DOHH2 (cell line): ENCODE measurements at regions not wholly inside any gene's neighbourhood (a gene's known extent, or its start where the extent isn't known, plus 50 kb on each side); places are given as distances from the start of the nearest gene placed in this dataset.
"Not testable (repeated sequence)": the region's sequence is repeated elsewhere in the genome, so short reads cannot be mapped to it uniquely, and the experiment has no call there.

Experiments
- H3F3A ChIP-seq: fragments of 200-600 bp; sonication (generic), shearing (Covaris generic); 2 replicates; pipeline ENCODE4 v1.6.0; 2016; ENCODE audit warnings: antibody characterized with exemption, mild to moderate bottlenecking; ENCODE audit not compliant: control insufficient read depth, insufficient read depth
- H3K27ac ChIP-seq: fragments of 200-600 bp; sonication (generic); 2 replicates; pipeline ENCODE4 v1.5.1; 2014; ENCODE audit warnings: low read depth, mild to moderate bottlenecking, low read length, moderate library complexity
- H3K27me3 ChIP-seq: fragments of 200-600 bp; sonication (generic); 2 replicates; pipeline ENCODE4 v1.6.1; 2014; ENCODE audit warnings: mild to moderate bottlenecking, low read length, mixed read lengths; ENCODE audit not compliant: control insufficient read depth
- H3K36me3 ChIP-seq: fragments of 200-600 bp; sonication (generic); 2 replicates; pipeline ENCODE4 v1.6.1; 2014; ENCODE audit warnings: mild to moderate bottlenecking, low read length, moderate library complexity, mixed read lengths; ENCODE audit not compliant: control insufficient read depth
- H3K4me1 ChIP-seq: fragments of 200-600 bp; sonication (generic); 2 replicates; pipeline ENCODE4 v1.6.1; 2014; ENCODE audit warnings: mild to moderate bottlenecking, low read length, mixed read lengths; ENCODE audit not compliant: control insufficient read depth
- H3K4me2 ChIP-seq: fragments of 200-600 bp; sonication (generic); 2 replicates; pipeline ENCODE4 v1.6.0; 2014; ENCODE audit warnings: mild to moderate bottlenecking, low read length, moderate library complexity
- H3K4me3 ChIP-seq: fragments of 200-600 bp; sonication (generic); 2 replicates; pipeline ENCODE4 v1.5.1; 2014; ENCODE audit warnings: mild to moderate bottlenecking, low read length, mixed read lengths
- H3K79me2 ChIP-seq: fragments of 200-600 bp; sonication (generic); 2 replicates; pipeline ENCODE4 v1.6.1; 2014; ENCODE audit warnings: mild to moderate bottlenecking, low read length, mixed read lengths; ENCODE audit not compliant: control insufficient read depth
- H3K9me2 ChIP-seq: fragments of 200-600 bp; sonication (generic); replicated peaks from 2 replicates; pipeline ENCODE4 v1.6.1; 2014; ENCODE audit warnings: mild to moderate bottlenecking, low read length, mixed read lengths; ENCODE audit not compliant: control insufficient read depth
- H3K9me3 ChIP-seq: fragments of 200-600 bp; sonication (generic); 2 replicates; pipeline ENCODE4 v1.6.1; 2014; ENCODE audit warnings: antibody characterized with exemption, low read length, mixed read lengths; ENCODE audit not compliant: control insufficient read depth, insufficient read depth
- H4K20me1 ChIP-seq: fragments of 200-600 bp; sonication (generic); 2 replicates; pipeline ENCODE4 v1.6.0; 2014; ENCODE audit warnings: low read depth, mild to moderate bottlenecking, antibody characterized with exemption, low read length, moderate library complexity; ENCODE audit not compliant: control insufficient read depth, insufficient read depth
- CTCF ChIP-seq: fragments of 200-600 bp; sonication (generic); IDR thresholded peaks from one replicate; pipeline ENCODE4 v1.5.1; 2014; ENCODE audit warnings: antibody characterized with exemption, mild to moderate bottlenecking, low read depth, low read length; ENCODE audit not compliant: poor library complexity, severe bottlenecking
- EZH2phosphoT487 ChIP-seq: fragments of 200-600 bp; sonication (generic); IDR thresholded peaks from 2 replicates; pipeline ENCODE4 v1.6.1; 2017; ENCODE audit warnings: borderline replicate concordance, mild to moderate bottlenecking, antibody characterized with exemption, low read length, moderate library complexity, mixed read lengths

GRCh38 chr15:20345401-20345958 is 196.1 kb downstream of the GOLGA6L6 start:
- no peak overlapping the region for H3K4me3 ChIP-seq
- peaks cover 36% of the 10 kb centered on the region for H3K9me3 ChIP-seq
- no peak overlapping the region for H3K4me2 ChIP-seq
- H3K36me3 ChIP-seq: no peaks in the 10 kb centered on the region
- no peaks in the 10 kb centered on the region for H3K9me2 ChIP-seq
- no peaks in the 10 kb centered on the region for H3K4me1 ChIP-seq
- H3F3A ChIP-seq: no peaks in the 10 kb centered on the region
- H3K27ac ChIP-seq: no peak overlapping the region
- H4K20me1 ChIP-seq: no peaks in the 10 kb centered on the region
- no peak for TF ChIP-seq CTCF
- no peak for TF ChIP-seq EZH2phosphoT487
- no peaks in the 10 kb centered on the region for H3K27me3 ChIP-seq
- no peaks in the 10 kb centered on the region for H3K79me2 ChIP-seq

- Histone ChIP-seq H4K20me1 (no peaks in the 10 kb centered on the region), H3K36me3 (no peaks in the 10 kb centered on the region), H3K27me3 (no peaks in the 10 kb centered on the region), H3K9me2 (no peaks in the 10 kb centered on the region), H3K9me3 (peaks cover 43% of the 10 kb centered on the region), H3K4me1 (no peaks in the 10 kb centered on the region), H3F3A (no peaks in the 10 kb centered on the region), H3K4me3 (no peak overlapping the region), H3K4me2 (no peak overlapping the region), H3K79me2 (no peaks in the 10 kb centered on the region), H3K27ac (no peak overlapping the region)
- TF ChIP-seq CTCF (no peak), EZH2phosphoT487 (no peak)
These were observed 196.8 kb downstream of the GOLGA6L6 start for GRCh38 chr15:20344601-20345400.

GRCh38 chr15:20343395-20344211 is 198.0 kb downstream of the GOLGA6L6 start:
- H3K79me2 ChIP-seq, H3K4me2 ChIP-seq, H3K36me3 ChIP-seq, H3K27me3 ChIP-seq, H3K9me2 ChIP-seq, H3F3A ChIP-seq, H4K20me1 ChIP-seq, H3K4me3 ChIP-seq, H3K27ac ChIP-seq, H3K4me1 ChIP-seq: not testable (repeated sequence)
- peaks cover 45% of the 10 kb centered on the region for H3K9me3 ChIP-seq

- not testable (repeated sequence) for H4K20me1 ChIP-seq, H3K36me3 ChIP-seq, H3F3A ChIP-seq, H3K4me1 ChIP-seq, H3K27ac ChIP-seq, H3K9me2 ChIP-seq, H3K4me3 ChIP-seq, H3K79me2 ChIP-seq, H3K27me3 ChIP-seq, H3K4me2 ChIP-seq
- H3K9me3 ChIP-seq: peaks cover 42% of the 10 kb centered on the region
These were observed 198.8 kb downstream of the GOLGA6L6 start for GRCh38 chr15:20342601-20343394.
